CD8-positive, alpha-beta memory T cell (primary cell): ENCODE measurements at regions not wholly inside any gene's neighbourhood (a gene's known extent, or its start where the extent isn't known, plus 50 kb on each side); places are given as distances from the start of the nearest gene placed in this dataset.
"Not testable (repeated sequence)": the region's sequence is repeated elsewhere in the genome, so short reads cannot be mapped to it uniquely, and the experiment has no call there.

Experiments
- CTCF ChIA-PET: fragments of 350-600 bp; sonication (Branson Sonifier 250); formaldehyde crosslinking; loops from one replicate; lab custom pipeline; 2021; ENCODE audit warnings: antibody characterized with exemption; lab: Charles Lee
- POLR2A ChIA-PET: fragments of 350-600 bp; sonication (Branson Sonifier 250); formaldehyde crosslinking; loops from one replicate; lab custom pipeline; 2021; ENCODE audit warnings: antibody characterized with exemption; lab: Charles Lee
- DNase-seq, 5 donors: peaks; one replicate each; pipeline versions ENCODE4 v3.0.0 to v3.0.0-alpha.2; 2020 to 2022; ENCODE audit warnings: mixed read lengths in 1 of 5
- H3K27ac ChIP-seq: one replicate; pipeline ENCODE4 v1.7.0; 2013; ENCODE audit warnings: low read depth, mild to moderate bottlenecking, low read length, moderate library complexity
- H3K27me3 ChIP-seq: 2 replicates; pipeline ENCODE4 v1.7.0; 2013; ENCODE audit warnings: low read length, mild to moderate bottlenecking; ENCODE audit not compliant: insufficient read depth, poor library complexity, severe bottlenecking
- H3K36me3 ChIP-seq: 2 replicates; pipeline ENCODE4 v1.7.0; 2013; ENCODE audit warnings: mild to moderate bottlenecking, low read length, moderate library complexity; ENCODE audit not compliant: insufficient read depth
- H3K4me1 ChIP-seq: 2 replicates; pipeline ENCODE4 v1.7.0; 2013; ENCODE audit warnings: mild to moderate bottlenecking, low read length, moderate library complexity; ENCODE audit not compliant: insufficient read depth
- H3K4me3 ChIP-seq: 2 replicates; pipeline ENCODE4 v1.7.0; 2013; ENCODE audit warnings: mild to moderate bottlenecking, low read length
- H3K9me3 ChIP-seq: 2 replicates; pipeline ENCODE4 v1.7.0; 2013; ENCODE audit warnings: mild to moderate bottlenecking, low read length
- H3K27ac Mint-ChIP-seq, 8 donors: one replicate each; pipeline ENCODE4 v1.8.0; 2020 to 2021; ENCODE audit warnings: mixed read lengths in 8 of 8, mild to moderate bottlenecking in 6 of 8, inconsistent platforms in 3 of 8, moderate library complexity in 3 of 8
- H3K27me3 Mint-ChIP-seq, 2 donors: one replicate each; pipeline ENCODE4 v1.8.0; 2020 to 2021; ENCODE audit warnings: mixed read lengths in 2 of 2, mild to moderate bottlenecking in 1 of 2, moderate library complexity in 1 of 2
- H3K36me3 Mint-ChIP-seq, 3 donors: one replicate each; pipeline ENCODE4 v1.8.0; 2020 to 2021; ENCODE audit warnings: mixed read lengths in 3 of 3, inconsistent platforms in 1 of 3, mild to moderate bottlenecking in 1 of 3
- H3K4me1 Mint-ChIP-seq, 3 donors: one replicate each; pipeline ENCODE4 v1.8.0; 2020 to 2021; ENCODE audit warnings: mixed read lengths in 3 of 3, inconsistent platforms in 1 of 3, mild to moderate bottlenecking in 1 of 3
- H3K4me3 Mint-ChIP-seq, 7 donors: one replicate each; pipeline ENCODE4 v1.8.0; 2020 to 2021; ENCODE audit warnings: mixed read lengths in 7 of 7, mild to moderate bottlenecking in 6 of 7, moderate library complexity in 4 of 7, inconsistent platforms in 2 of 7
- H3K9me3 Mint-ChIP-seq, 5 donors: one replicate each; pipeline ENCODE4 v1.8.0; 2020 to 2022; ENCODE audit warnings: mixed read lengths in 5 of 5, mild to moderate bottlenecking in 3 of 5, moderate library complexity in 2 of 5, inconsistent platforms in 1 of 5

DNA sequence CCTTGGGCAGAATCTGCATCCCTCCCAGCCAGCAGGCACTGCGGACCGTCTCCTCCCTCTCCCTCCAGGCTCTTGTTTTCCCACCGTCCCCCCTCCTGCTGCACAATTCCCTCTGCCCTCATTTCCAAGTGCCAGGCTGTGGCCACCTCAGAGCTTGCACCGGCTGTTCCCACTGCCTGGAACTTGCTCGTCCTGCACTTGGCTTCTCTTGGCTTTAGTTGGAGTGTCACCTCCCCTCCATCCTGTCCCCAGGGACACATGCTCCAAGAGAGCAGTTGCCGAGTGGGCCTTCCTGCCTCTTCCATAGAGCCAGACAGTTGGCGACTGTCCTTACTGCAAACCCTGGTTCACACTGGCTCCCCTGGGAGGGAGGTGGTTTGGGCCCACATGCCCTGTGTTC is 87.0 kb upstream of the DRD5 start:
- POLR2A ChIA-PET, H3K27me3 ChIP-seq, H3K27ac Mint-ChIP-seq, H3K9me3 Mint-ChIP-seq, H3K27me3 Mint-ChIP-seq, DNase-seq, H3K27ac ChIP-seq, H3K4me1 ChIP-seq, CTCF ChIA-PET, H3K4me3 ChIP-seq, H3K36me3 Mint-ChIP-seq, H3K36me3 ChIP-seq, H3K9me3 ChIP-seq: not testable (repeated sequence)
- H3K4me1 Mint-ChIP-seq, result peaks cover 13 to 25% (median 14%) of the 10 kb centered on the region in 3 donors
- peak overlapping the region in 2 of 7 donors; percentile 43 to 69 for H3K4me3 Mint-ChIP-seq

DNA sequence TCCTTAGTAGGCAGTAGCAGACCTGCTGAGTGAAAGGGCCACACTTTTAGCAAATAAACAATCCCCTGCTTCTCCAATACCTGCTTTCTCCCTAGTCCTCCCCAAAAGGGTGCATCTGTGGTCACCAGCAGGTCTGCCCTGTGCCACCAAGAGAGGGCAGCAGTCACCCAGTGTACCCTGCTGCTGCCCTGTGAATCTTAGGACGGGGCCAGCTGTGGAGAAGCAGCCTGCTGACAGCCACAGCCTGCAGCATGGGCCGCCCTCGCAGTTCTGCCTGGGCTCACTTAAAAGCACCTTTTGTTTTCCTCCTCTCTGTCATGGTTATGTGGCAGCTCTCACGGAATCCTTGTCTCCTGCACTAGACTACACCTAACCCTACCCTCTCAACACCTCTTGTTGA is 85.4 kb upstream of the DRD5 start:
- H3K27ac Mint-ChIP-seq, CTCF ChIA-PET, H3K27me3 Mint-ChIP-seq: not testable (repeated sequence)

DNA sequence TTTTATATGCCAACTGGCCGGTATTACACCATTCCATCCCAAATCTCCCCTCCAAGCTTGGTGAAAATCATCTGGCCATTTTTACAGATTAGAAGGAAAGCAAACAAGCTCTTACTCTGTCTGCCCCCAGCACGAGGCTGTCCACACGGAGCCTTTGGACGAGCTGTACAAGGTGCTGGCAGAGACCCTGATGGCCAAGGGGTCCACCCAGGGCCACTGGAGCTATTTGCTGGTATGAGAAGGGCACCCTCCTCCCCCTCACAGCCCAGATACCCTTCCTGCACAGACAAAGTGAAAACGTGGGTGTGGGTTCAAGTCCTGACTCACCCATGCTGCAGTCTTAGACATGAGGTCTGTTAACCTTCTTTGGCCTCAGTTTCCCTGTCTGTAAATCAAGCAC is 84.9 kb upstream of the DRD5 start:
- H3K4me1 ChIP-seq, H3K27me3 Mint-ChIP-seq, H3K27me3 ChIP-seq, DNase-seq, H3K36me3 ChIP-seq, H3K4me3 ChIP-seq, CTCF ChIA-PET, H3K9me3 ChIP-seq, H3K9me3 Mint-ChIP-seq, H3K36me3 Mint-ChIP-seq, H3K4me3 Mint-ChIP-seq, H3K27ac ChIP-seq, H3K27ac Mint-ChIP-seq, POLR2A ChIA-PET: not testable (repeated sequence)
- H3K4me1 Mint-ChIP-seq, result peaks cover 7 to 18% (median 8%) of the 10 kb centered on the region in 3 donors

More for the DNA sequence above, 85.4 kb upstream of the DRD5 start:
- H3K9me3 ChIP-seq, H3K9me3 Mint-ChIP-seq, H3K4me3 Mint-ChIP-seq, H3K4me1 ChIP-seq, H3K27ac ChIP-seq, H3K36me3 Mint-ChIP-seq, POLR2A ChIA-PET, H3K4me3 ChIP-seq, H3K36me3 ChIP-seq, H3K27me3 ChIP-seq: not testable (repeated sequence)
- DNase-seq, result peak in 2 of 5 donors; percentile 8 to 12
- H3K4me1 Mint-ChIP-seq, result peaks cover 9 to 20% (median 11%) of the 10 kb centered on the region in 3 donors

DNA sequence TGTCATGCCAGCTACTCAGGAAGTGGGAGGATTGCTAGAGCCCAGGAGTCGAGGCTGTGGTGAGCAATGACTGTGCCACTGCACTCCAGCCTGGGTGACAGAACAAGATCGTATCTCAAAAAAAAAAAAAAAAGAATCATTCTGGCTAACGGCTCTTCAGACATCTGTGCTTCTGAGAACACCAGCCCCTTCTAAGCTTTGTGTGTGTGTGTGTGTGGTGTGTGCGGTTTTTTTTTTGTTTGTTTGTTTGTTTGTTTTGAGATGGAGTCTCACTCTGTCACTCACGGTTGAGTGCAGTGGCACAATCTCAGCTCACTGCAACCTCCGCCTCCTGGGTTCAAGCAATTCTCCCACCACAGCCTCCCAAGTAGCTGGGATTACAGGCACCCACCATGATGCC is 79.4 kb upstream of the DRD5 start:
- H3K27ac ChIP-seq, H3K36me3 Mint-ChIP-seq, H3K9me3 Mint-ChIP-seq, H3K27me3 ChIP-seq, H3K4me1 ChIP-seq, H3K4me3 Mint-ChIP-seq, H3K36me3 ChIP-seq, H3K4me3 ChIP-seq, DNase-seq, POLR2A ChIA-PET, H3K9me3 ChIP-seq, CTCF ChIA-PET, H3K27ac Mint-ChIP-seq: not testable (repeated sequence)
- peaks cover 4 to 13% of the 10 kb centered on the region in 2 donors for H3K27me3 Mint-ChIP-seq
- H3K4me1 Mint-ChIP-seq, result peaks cover 10 to 16% (median 12%) of the 10 kb centered on the region in 3 donors

DNA sequence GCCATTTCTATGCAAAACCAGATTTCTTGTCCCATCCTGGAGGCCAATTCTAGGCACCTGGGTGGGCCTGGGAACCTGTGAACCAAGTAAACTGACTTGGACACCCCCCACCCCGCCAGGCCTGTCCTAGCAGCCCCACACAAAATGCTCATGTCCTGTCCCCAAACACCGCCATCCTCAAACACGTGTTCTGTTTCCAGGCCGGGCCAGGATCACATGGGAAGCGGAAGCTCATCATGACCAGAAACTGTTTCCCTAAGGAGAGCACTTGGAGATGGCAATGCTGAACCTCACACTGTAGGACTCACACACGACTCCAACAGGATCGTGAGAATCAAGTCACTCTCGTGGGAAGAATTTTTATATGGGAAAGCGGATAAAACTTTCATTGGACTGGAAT is 78.7 kb upstream of the DRD5 start:
- peaks cover 10 to 16% (median 12%) of the 10 kb centered on the region in 3 donors for H3K4me1 Mint-ChIP-seq
- H3K27ac ChIP-seq, DNase-seq, POLR2A ChIA-PET, H3K4me1 ChIP-seq, CTCF ChIA-PET, H3K9me3 ChIP-seq, H3K9me3 Mint-ChIP-seq, H3K36me3 Mint-ChIP-seq, H3K27ac Mint-ChIP-seq, H3K27me3 ChIP-seq, H3K4me3 Mint-ChIP-seq, H3K36me3 ChIP-seq, H3K4me3 ChIP-seq: not testable (repeated sequence)
- H3K27me3 Mint-ChIP-seq, result peaks cover 4 to 13% of the 10 kb centered on the region in 2 donors

DNA sequence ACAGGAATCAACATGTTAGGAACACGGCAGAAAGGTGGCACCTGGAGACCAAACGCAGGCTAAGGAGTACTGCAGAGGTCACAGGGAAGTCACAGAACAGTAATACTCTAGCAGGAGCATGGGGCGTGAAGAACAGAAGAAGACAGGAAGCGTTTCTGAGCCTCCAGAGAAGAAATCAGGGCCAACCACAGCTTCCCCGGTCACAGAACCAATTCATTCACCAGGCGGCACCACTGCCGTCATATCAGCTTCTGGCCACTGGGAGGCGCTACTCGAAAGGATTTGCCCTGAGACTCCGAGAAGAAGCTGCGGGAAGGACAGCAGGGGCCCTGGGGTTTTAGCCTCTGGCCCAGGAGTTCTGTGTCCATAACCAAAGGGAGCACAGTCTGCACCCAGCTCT is 78.0 kb upstream of the DRD5 start:
- Mint-ChIP-seq H3K36me3 (no peaks in the 10 kb centered on the region), H3K4me3 (peak overlapping the region in 2 of 7 donors; percentile 49 to 62), H3K27ac (peak overlapping the region in 3 of 8 donors; percentile 5 to 77 (median 14)), H3K4me1 (peaks cover 10 to 16% (median 12%) of the 10 kb centered on the region in 3 donors), H3K27me3 (peaks cover 4 to 13% of the 10 kb centered on the region in 2 donors), H3K9me3 (peaks cover 0 to 2% (median 0%) of the 10 kb centered on the region in 5 donors)
- no peak overlapping the region for H3K4me3 ChIP-seq
- H3K9me3 ChIP-seq, result no peaks in the 10 kb centered on the region
- POLR2A ChIA-PET, result no interaction called here
- no peak overlapping the region for H3K27ac ChIP-seq
- CTCF ChIA-PET, result interaction anchor here (1.2 to 1.3 kb wide), 2 partner anchors 12 to 846 kb away, joined by 3 read pairs; no protein-coding TSS in a partner anchor
- H3K27me3 ChIP-seq, result no peaks in the 10 kb centered on the region
- H3K4me1 ChIP-seq, result no peaks in the 10 kb centered on the region
- H3K36me3 ChIP-seq, result no peaks in the 10 kb centered on the region
- peak; percentile 13 to 68 (median 46) for DNase-seq

DNA sequence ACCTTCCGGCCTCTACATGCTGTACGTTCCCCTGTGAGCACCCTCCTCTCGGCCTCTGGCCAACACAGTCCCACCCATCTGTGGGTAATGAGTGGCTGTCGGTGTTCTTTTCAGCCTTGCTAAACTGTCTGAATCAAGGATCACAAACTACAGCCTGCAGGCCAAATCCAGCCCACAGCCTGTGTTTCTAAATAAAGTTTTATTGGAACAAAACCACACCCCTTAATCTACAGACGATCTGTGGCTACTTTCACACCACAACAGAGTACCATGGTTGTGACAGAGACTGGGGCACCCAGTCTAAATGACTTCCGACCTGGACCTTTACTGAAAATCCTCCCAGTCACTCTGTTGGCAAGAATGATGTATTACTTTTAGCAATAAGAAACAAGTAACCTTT is 77.3 kb upstream of the DRD5 start:
- POLR2A ChIA-PET, H3K9me3 ChIP-seq, H3K4me3 Mint-ChIP-seq, H3K9me3 Mint-ChIP-seq, H3K4me1 ChIP-seq, H3K36me3 ChIP-seq, H3K27ac ChIP-seq, H3K36me3 Mint-ChIP-seq, H3K27me3 ChIP-seq, DNase-seq, H3K4me3 ChIP-seq: not testable (repeated sequence)
- CTCF ChIA-PET, result interaction anchor here (1.2 to 1.3 kb wide), 2 partner anchors 13 to 845 kb away, joined by 3 read pairs; no protein-coding TSS in a partner anchor
- Mint-ChIP-seq H3K4me1 (peaks cover 10 to 16% (median 12%) of the 10 kb centered on the region in 3 donors), H3K27me3 (peaks cover 4 to 13% of the 10 kb centered on the region in 2 donors), H3K27ac (peak overlapping the region in 2 of 8 donors; percentile 35 to 74)

DNA sequence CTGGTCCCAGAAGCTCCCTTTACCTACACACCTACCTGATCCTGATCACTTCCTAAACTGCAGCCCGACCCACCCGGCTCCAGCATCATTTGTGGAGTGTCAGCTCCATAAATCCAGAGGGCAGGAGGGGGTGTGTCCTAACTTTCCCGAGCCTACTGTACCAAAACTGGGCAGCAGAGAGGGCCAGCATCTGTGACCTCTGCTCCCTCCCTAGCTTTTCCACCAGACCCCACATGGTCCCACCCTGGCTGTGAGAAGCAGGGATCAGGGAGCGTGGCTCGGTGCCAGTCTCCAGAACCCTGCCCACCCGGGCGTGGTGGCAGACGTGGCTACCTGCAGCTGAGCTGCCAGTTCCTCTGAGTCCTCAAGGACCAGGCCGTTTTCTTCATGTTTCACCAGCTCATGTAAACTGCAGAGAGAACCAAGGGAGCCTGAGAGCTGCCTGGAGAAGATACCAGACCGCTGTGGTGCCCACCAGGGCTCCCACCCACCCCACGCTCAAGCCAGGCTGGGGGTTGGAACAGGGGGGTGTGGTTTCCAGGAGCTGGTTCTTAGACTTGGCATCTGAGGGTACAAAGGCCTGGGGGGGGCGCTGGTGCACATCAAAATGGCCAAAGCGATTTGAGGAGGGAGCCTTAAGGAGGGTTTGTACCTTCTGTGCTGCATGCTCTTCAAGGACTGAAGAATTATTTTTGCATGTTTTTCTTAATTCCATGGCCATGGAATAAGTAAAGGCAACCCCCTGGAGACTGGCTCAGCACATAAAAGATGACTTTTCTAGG is 76.7 kb upstream of the DRD5 start:
- Histone ChIP-seq H3K4me3 (no peak overlapping the region), H3K36me3 (no peaks in the 10 kb centered on the region), H3K9me3 (no peaks in the 10 kb centered on the region), H3K4me1 (no peaks in the 10 kb centered on the region), H3K27me3 (no peaks in the 10 kb centered on the region), H3K27ac (no peak overlapping the region)
- no peak for DNase-seq
- ChIA-PET POLR2A (no interaction called here), CTCF (interaction anchor here (1.2 kb wide), 1 partner anchor 844 kb away, joined by 3 read pairs; no protein-coding TSS in a partner anchor)
- peak overlapping the region in 3 of 8 donors; percentile 52 to 85 (median 79) for H3K27ac Mint-ChIP-seq
- peaks cover 4 to 13% of the 10 kb centered on the region in 2 donors for H3K27me3 Mint-ChIP-seq
- H3K9me3 Mint-ChIP-seq, result peaks cover 0 to 2% (median 0%) of the 10 kb centered on the region in 5 donors
- H3K4me3 Mint-ChIP-seq, result no peak overlapping the region
- no peaks in the 10 kb centered on the region for H3K36me3 Mint-ChIP-seq
- H3K4me1 Mint-ChIP-seq, result peaks cover 10 to 16% (median 12%) of the 10 kb centered on the region in 3 donors
